HG02884 (cell line): ENCODE measurements at regions not wholly inside any gene's neighbourhood (a gene's known extent, or its start where the extent isn't known, plus 50 kb on each side); places are given as distances from the start of the nearest gene placed in this dataset.

Experiments used
- ATAC-seq: cut with Tn5 transposase; IDR thresholded peaks from one replicate; pipeline ENCODE4 v1.9.1; 2021; ENCODE audit warnings: mild to moderate bottlenecking, moderate library complexity; ENCODE audit not compliant: unreplicated experiment

DNA sequence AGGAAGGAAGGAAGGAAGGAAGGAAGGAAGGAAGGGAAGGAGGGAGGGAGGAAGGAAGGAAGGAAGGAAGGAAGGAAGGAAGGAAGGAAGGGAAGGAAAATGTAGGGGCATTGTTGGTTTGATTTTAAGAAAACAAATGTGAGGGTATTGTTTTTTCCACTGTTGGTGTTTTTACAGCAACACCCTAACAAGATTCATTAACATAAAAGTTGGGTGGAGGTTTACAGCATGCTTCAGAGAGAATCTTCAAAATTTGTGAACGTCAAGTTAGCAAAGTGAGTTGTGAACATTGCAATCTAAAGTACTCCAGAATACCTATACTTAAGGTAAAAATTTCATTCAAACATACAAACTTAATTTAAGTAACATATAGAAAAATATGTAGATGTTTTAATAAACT, 200.2 kb upstream of the ID4 start:
- ATAC-seq: no peak

DNA sequence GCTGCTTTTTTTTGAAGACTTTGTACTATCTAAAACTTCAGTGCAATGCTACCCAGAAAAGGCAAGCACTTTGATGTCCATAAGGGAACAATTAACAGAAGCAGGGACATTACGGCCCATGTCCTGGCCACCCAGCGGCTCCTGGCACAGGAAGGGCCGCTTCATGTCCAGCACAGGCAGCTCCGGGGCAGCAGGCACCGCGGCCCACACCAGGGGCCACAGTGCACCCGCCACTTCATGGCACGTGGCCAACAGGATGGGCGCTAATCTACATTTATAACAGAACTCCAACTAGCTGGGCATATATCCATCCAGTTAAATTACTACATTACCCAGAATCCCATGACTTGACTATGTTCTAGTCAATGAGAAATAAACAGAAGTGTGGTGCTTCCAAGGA, 198.2 kb upstream of the ID4 start:
- ATAC-seq: no peak

DNA sequence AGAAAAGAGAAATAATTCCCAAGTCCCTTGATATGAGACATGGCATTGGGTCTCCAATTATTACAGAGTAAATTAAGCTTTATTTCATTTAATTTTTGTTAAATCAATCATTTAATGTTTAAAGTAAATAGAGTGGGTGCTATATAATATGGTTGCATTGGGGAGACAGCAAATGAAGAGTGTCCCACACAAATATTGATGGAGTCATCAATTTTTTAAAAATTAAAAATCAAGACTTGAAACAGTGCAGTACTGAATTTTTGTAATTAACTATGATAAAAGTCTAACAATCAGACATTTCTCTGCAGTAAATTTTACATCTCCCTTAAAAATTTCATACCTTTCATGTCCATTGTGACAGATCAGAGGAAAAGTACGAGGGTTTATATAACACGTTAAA, 193.9 kb upstream of the ID4 start:
- ATAC-seq: no peak

DNA sequence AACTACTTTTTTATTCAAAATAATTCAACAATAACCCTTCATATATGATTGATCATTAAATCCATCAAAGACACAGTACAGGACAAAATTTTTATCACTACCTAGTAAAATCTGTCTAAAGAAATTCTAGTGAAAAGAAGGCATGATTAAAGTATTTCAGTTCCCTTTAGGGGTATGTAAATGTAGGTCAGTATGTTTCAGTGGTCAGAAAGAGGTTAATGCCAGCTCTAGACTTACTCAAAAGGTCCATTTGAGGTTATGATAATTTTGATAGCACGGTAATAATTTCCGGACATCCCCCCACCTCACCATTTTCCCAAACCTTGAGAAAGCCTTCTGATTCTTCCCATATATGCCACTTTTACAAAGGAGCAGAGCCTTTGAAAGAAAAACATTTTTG, 193.5 kb upstream of the ID4 start:
- no peak for ATAC-seq

DNA sequence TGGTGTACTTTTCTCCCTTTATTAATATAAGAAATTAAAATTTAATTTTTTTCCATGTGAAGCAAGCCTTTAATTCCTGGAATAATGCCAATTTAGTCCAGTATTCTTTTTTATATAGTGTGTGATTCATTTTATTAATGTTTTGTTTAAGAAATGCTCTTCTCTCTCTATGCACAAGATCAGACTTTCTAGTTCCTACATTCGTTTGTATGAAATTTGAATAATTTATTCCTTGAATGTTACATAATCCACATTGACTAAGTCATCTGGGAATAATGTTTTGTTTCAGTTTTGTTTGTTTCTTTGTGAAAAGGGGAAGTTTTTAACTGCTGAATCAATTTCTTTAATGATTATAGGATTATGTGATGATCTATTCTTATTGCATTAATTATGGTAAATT, 181.4 kb upstream of the ID4 start:
- no peak for ATAC-seq

DNA sequence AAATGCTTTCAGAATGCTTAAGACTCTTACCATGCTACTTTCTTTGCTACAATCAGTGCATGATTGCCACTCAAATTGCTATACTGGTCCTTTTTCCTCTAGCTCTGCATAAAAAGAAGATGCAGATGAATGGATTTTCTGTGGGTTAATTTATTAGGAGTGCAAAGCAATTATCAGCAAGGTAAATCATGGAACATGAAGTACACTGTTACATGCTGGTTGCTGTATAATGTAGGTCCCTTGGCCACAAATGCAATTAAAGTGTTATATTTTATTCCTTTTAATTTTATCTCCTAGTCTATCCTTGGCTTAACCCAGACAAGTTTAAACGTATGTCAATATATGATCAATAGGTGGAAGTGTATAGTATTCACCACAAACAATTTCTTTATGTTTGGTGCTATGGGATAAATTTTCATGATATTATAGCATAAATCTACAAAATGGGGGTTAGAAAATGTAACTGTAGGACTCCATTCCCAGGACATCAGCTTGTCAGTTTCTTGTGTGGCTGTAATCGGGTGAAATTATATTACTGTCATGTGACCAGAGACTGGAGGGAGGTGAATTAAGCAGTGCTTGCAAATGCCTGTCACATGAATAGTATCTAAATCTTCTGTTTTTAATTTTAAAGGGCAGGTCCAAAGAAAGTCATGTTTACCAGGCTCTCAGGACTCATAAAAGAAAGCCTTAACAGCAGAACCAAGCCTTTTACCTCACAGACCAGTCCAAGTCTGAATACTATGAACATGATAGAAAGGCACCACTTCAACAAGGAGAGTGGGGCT, 176.9 kb upstream of the ID4 start:
- no peak for ATAC-seq

DNA sequence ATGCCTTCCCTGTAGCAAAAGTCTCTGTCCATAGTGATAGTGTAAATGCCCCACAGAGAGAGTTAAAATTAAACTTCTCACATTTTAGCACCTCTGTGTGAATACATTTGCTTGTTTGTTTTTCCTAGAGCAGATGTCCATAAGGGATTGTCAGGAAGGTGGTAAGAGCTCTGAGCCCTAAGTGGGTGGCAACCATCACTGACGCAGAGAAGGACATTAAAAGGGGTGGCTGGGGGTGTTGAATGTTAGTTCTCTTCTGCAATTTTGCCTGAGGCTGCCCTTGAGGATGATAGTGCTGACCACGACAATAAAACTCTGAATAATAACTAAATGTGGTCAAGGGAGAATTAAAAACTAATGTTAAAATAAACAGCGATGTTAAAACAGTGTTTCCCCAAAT, 174.3 kb upstream of the ID4 start:
- ATAC-seq: no peak

DNA sequence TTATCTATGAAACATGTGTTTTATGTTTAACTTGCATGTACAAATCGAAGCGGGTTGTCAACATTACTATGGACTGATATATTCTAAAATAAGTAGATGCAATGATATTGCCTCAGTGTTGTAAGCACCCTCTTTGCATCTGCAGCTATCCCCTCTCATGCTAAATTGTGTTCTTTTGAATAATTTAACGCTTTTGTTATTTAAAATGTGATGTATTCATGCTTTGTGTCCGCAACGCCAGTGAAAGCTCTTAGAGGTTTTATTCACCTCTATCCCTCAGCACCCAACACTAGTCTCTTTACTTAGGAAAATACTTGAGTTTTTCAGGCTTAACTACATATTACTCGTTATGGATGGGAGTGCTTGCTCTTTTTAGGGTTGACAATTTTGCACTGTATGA, 173.7 kb upstream of the ID4 start:
- no peak for ATAC-seq

DNA sequence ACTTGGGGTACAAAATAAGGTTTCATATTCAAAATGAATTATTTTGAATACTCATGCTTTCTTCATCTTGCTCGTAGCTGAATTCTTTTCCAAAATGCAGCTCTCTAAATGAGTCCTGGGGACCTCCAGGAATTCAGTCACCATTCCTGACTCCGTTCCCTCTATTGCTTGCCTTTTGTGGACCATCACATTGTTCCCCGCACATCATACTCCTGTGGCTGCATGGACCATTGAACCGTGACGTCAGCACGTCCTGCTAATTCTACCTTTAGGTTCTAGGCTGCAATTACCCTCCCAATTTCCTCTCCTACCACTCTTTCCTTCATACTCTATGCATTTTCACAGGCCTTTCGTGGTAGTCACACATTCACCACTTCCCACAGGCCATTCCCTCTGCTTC, 173.1 kb upstream of the ID4 start:
- no peak for ATAC-seq

DNA sequence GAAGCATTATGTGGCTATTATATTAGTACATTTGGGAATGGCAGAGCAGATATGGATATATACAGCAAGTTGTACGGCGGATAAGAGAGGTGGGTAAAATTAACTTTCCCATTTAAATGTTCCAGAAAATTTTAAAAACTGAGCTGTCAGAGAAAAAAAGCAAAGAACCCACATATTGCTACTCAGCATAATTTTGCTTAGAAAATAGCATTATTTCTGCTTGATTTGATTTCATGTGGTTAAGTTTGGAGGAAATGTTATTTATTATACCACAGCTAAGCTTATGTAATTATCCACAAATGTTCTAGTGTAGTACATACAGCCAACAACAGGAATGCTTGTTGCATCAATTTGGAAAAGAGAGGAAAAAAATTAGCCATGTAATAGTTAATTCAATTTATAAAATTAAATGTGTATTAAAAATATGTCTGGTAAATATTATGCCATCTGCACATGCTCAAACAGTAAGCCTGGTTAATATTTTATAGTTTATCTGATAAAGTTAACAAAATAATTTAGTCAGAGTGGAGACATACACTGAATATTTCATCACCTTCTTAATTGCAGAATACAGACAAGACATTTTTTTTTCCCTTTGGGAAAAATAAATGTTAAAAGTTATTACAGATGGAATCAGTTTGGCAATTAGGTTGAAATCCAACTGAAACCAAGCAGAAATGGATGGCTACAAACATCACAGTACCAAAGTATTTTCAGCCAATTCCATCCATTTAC, 172.1 kb upstream of the ID4 start:
- no peak for ATAC-seq

DNA sequence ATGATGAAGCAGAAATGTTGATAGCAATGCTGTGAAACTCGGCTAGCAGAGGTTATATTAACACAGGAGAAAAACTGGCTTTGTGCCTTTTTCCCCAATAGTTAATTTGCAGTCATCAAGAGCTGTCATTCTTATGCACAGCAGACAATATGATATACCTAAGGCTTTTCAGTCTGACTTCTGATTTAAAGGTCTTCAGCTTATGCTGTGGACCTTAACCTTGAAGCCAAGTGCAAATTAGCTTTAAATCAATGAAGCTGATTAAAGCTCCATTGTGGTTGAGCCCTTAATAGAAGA, 171.6 kb upstream of the ID4 start:
- no peak for ATAC-seq

DNA sequence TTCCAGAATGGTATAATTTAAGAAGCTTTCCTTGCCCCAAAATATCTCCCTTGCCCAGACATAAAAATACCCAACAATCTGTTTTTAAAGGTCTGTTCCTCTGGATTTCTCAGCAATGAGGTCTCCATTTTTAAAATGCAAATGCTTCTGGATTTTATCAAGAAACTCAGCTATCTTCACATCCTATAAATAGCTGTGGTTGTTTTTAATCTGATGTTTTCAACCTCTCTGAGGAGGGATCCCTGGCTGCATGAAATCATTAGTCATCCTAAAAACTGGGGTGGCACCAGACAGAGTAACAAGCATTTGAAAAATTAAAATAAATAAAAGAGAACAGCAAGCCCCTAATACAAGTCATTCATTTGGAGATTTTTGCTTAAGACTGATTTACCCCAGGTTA, 168.5 kb upstream of the ID4 start:
- no peak for ATAC-seq

DNA sequence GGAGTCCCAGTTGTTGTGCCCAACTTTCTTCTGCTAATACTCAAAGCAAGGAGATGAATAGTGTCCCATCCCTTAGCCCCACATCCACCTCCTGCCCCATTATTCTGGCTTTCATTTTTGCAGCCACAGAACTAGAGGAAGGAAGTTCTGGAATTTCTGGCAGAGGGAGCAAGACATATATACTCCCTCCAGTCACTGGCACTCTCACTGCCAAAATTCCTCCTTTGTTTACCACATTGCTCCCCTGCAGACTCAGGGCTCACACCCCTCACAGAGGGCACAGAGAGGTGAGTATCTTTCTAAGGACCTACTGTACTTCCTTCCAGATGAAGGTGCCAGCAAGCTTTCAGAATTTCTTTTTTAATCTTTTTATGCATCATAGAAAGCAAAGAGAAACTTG, 168.0 kb upstream of the ID4 start:
- ATAC-seq: no peak

DNA sequence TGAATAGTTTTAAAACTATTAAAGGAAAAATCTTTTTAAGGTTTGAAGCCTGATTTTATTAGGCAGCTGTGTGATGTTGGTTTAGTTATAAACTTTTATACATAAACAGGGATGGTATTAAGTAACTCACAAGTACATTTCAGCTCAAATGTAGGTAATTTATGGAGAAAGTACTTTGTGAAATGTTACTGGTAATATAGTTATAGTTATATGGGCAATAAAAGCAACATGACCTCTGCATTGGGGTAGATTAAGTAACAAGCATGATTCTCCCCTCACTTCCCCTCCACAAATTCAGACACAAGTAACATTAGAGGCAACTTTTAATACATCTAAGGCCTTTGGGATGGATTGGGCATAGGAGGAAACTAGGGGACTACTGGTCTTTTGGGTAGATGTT, 154.3 kb upstream of the ID4 start:
- ATAC-seq: no peak

DNA sequence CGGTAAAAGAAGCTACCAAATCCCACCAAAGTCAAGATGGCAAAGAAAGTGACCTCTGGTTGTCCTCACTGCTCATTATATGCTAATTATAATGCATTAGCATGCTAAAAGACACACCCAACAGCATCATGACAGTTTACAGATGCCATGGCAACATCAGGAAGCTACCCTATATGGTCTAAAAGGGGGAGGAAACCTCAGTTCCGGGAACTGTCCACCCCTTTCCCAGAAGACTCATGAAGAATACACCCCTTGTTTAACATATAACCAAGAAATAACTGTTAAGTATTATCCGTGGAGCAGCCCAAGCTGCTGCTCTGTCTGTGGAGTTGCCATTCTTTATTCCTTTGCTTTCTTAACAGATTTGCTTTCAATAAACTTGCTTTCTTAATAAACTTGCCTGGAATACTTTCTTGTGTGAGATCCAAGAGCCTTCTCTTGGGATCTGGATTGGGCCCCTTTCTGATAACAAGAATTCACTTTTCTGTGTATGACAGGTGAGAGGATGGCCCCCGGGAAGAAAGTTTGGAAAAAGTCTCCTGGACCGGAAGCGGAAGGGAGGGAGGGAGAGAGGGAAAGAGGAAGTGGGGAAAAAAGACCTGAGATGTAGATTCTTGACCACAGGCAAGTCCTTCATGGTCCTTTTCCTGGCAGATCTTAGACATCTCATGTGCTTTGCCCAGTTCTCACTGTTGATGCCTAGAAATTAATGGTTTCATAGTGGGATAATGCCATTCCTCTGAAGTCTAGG, 146.7 kb upstream of the ID4 start:
- no peak for ATAC-seq

DNA sequence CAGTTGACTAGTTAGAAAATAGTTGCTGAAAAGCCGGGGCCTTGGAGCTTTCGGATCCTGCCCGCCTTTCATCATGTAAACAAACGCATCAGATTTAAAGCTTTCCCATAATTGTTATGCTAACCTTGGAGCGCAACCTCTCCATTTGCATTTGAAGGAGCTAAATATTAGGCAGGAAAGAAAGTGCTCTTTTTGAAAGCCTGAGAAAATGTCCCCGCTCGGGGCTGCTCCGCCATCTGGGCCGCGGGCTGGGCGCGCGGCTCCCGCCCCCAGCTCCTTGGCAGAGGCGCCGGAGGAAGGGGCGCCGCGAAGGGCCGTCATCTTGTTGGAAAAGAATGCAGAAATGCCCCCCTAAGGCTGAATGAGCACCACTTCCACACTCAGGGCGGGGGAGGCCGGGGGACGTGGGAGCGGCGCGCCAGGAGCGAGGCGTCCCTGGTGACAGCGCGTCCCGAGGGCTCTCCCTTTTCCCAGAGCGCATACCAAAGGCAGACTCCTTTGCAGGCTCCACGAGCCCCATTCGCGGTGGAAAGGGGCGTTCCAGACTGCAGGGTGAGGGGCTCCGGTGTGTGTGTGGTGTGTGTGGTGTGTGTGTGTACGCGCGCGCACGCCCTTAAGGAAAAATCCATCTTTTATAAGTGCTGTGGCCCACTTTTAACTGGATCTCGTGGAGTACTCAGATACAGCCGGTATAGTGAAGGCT, 145.6 kb upstream of the ID4 start:
- no peak for ATAC-seq

DNA sequence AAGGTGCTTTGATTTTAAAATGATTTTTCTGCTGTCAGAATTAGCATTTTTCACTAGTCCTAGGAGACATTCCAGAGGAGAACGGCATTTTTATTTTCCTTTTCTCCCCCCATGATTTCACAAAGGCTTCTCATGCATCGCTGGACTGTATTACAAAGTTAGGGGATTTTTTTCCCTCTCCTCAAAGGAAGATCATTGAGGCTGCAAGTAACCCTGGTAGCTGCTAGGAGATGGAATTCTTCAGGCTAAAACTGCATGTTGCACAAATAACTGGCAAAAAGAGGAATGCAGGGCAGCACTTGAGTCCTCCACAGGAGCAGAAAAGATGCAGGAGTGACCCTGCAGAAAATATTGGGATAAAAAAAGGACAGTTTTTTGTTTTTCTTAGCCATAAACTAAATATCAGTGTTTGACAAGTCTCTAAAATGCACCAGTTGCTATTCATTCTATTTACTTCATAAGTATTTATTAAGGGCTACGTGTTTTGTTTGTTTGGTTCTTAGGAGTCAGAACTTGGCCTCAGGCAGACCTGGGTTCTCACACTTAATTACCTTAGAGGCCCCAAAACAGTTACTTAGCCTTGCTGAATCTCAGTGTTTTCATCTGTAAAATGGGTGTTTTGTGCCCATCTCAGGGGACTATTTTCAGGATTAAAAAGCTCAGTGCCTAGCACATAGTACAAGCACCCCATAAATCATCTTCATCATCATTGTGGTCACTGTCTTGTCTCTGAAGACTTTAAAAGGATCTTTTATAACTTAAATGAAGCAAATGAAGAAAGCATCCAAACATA, 144.5 kb upstream of the ID4 start:
- ATAC-seq: no peak

DNA sequence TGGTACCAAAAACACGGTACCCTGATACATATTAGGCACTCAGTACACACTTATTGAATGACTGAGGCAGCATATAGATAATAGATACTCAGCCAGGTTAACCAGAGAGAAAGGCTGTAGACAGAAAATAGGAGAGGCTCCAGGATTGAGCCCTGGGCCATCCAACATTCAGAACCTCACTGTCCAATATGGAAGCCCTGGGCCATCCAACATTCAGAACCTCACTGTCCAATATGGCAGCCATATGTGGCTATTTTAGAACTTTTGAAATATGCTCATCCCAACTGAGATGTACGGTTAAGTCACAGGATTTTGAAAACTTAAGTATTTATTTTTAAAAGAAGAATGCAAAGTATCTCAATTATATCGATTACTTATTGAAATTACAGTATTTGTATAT, 142.5 kb upstream of the ID4 start:
- ATAC-seq: no peak

DNA sequence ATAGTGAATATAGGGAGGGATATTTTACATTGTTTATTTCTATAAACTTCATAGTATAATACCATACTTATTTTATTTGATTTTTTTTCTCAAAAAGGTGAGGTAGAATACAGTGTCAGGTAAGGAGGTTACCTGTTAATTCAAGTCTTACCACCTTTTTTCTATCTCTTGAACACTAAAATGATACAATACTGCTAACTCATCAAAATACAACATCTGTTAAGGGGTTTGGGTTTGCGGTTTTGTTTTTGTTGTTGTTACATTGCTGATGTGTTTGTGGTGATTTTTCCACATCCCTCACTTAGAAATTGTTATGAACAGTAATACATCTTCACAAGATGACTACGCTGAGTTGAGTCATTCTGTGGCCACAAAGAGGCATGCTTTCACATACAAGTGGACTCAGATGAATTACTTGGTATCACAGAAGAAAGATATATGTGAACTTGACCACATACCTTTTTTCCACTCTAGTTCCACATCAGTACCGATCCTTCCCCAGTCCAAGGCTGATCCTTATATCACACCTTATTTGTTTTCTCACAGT, 139.4 kb upstream of the ID4 start:
- ATAC-seq: no peak

DNA sequence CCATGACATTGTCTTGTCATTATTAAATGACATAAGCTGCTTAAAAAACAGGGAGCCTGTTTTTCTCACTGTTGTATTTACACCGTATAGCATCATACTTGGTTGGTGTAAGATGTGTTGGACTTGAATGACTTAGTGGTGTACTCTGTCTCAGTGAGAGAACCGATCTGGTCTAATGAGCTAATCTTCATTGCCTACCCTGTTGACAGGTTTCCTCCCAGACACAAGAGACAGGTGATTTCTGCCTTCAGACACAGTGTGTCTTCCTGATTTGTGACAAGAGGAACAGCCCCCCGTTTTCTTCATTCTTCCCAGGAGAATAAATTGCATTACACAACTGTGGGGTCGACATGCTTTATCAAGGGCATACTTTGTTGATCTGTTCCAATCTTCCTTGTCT, 137.2 kb upstream of the ID4 start:
- ATAC-seq: no peak

DNA sequence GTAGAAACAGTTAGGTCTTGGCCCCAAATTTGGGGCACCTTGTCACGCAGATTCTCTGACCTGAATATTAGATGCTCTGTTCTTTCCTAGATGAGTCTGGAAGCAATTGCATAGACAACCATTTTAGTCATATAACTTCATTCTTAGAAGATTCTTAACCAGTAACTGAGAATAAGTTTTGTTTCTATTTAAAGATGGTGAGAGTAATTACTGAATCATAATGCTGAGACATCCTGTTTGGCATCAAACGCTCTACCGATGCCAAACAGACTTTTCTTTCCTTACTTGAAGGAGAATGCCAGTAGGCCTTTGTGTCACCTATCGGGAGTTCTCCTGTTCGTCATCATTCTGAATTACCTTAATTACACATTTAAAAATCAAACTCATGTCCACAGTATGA, 131.6 kb upstream of the ID4 start:
- ATAC-seq: no peak
